CD4-positive, alpha-beta T cell treated with Interferon gamma for 1 hour (primary cell): ENCODE measurements at regions not wholly inside any gene's neighbourhood (a gene's known extent, or its start where the extent isn't known, plus 50 kb on each side); places are given as distances from the start of the nearest gene placed in this dataset.

Experiments
- DNase-seq: peaks from one replicate; pipeline ENCODE4 v3.0.0-alpha.2; 2020

GRCh38 chr4:123776267-123776666, 379.7 kb downstream of the SPRY1 start:
- DNase-seq: no peak

- no peak for DNase-seq
Observed at GRCh38 chr4:123777373-123777772, 380.8 kb downstream of the SPRY1 start.

DNA sequence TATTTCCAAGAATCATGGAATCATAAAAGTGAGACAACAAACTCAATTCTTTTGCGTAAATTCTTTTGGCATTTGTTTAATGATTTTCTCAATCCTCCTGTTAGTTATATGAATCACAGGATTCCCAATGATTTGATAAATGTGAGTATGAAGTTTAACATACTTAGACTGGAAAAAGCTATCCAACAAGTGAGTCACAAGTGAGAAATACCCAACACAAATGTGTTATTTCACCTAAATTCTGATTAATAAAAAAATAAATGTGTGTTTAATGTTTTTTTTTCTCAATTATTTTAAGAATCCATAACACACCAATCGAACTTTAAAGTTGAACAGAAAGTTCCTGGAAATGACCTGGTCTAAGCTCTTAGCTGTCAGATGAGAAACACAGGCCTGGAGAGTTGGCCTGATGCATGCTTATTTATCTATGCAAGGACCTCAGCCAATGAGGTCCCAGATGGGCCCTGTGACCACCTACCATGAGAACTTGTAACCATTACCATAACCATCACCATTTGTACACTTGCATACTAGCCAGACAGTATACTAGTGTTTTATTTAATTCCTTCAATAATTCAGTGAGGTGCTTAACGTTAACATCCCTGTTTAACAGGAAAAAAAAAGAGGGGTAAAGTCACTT, 386.7 kb downstream of the SPRY1 start:
- no peak for DNase-seq

GRCh38 chr4:123783921-123784320, 387.3 kb downstream of the SPRY1 start:
- no peak for DNase-seq

DNA sequence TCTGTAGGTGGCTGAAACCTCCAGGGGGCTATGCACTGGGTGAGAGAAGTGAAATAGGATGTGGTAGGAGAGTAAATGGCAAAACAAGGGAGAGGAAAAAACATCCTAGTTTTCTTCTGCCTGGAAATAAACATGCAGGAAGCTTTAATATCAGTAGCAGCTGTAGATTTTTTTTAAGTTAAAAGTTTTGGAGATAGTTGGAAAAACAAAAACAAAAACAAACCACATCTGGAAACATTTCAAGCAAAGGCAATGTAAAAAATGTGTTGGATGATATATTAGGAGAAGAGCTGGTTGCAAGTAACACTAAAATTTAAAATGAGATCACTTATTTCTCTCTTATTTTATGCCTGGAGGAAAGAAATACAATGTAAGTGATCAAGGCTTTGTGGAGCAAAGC, 388.0 kb downstream of the SPRY1 start:
- DNase-seq: no peak

DNA sequence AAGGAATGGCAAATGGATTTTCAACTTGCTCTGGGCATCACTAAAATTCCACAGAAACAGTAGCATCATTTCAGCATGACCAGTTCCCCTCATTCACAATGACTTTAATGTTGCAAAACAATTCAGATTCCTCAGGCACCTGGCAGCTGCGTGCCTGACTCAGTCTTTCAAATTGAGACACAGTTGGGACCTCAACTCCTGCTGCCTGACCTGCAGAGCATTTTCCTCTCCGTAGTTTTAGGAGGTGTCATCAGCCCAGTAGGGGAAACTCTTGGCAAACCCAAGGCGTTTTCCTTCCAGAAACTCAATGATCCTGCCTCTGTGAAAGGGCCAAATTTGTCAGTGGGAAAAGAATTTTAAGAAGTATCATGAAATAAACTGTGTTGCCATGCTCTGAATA, 388.9 kb downstream of the SPRY1 start:
- DNase-seq: no peak

DNA sequence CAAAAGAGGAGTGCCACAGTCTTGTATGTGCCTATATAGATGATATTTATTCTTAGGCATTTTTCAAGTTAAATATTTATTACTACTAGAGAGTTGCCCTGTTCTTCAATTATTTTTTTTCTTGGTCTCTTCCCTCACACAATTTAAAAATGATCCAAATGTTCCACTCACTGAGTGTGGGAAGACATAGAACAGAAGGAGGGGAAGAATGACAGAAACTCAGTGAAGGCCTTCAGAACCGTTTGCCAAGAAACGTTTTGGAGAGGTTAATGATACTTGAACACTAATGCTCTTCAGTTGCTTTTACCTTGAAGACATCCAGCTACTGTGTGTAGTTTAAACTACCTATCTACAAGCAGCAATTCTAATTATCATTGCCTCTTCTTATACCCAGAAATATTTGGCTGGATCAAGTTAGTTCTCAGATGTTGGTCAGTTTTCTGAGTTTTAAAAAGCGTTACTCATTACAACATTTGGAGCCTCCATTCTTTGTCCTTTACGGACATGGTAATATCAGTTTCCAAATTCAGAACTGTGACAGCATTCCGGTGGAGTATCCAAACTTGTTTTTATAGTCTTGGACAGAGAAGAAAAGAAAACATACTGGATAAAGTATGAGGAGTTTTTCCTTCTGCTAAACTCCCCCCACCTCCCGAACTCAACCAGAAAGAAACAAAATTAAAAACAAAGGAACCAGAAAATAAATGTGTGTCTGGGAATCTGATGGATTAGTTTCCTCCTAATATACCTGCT, 389.7 kb downstream of the SPRY1 start:
- DNase-seq: no peak

DNA sequence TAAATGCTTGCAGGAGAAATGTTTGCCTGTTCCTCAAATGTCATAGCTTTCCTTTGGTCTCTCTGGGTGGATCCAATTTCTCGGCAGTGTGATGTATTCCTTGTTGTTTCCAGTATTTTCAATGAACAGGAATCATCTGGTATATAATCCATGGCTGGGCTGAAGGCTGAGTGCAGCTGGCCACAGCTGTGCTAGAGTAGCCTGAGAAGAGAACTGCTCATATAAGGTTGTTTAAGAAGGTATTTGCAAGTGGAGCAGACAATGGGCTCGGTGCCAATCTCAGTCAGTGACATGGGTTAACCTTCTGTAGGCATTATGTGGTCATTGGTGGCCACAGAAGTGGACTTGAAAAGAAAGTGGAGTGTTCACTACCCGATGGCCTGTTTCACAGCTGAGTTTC, 390.3 kb downstream of the SPRY1 start:
- no peak for DNase-seq

DNA sequence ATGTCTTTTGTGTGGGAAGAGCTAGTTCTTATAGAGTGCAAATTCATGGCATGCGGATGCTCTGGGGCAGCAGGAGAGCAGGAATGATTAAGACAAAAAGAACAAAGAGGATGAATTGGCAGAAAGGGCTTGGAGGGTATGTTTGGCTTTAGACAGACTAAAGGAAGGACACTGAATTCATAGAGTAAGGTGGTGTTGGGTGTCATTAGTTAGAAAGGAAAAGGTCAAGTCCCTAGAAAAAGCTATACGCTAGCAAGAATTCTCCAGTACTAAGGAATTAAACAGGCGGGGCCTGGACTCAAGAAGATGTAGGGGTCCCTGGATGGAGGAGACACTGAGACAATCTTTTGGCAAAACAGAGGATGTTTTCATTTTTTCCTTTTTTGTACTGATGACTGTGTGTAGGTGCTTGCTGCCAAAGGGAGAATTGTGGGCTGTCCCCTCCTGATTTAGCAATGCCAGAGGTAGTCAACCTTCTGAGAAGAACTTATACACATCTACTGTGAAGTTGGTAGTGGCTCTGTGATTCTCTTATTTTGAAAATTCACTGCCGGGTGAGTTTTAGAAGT, 391.0 kb downstream of the SPRY1 start:
- no peak for DNase-seq

DNA sequence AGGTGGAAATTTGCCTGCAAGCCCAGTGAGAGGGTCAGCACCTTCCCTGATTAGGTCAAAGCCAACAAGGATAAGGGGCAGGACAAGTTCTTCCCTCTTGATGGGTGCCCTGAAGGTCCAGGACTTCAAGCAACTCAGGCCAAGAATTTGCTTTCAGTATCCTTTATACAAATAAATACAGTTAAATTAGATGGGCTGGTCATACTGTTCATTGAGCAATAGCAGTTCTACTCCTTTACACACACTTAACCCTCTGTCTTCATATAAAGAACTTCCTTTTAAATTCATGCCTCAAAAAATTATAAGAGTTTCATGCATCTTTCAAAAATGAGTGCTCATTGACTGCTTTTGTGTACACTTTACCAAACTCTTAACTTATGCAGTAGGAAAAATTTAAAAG, 392.0 kb downstream of the SPRY1 start:
- no peak for DNase-seq

- no peak for DNase-seq
Observed at GRCh38 chr4:123790681-123791080, 394.1 kb downstream of the SPRY1 start.

DNA sequence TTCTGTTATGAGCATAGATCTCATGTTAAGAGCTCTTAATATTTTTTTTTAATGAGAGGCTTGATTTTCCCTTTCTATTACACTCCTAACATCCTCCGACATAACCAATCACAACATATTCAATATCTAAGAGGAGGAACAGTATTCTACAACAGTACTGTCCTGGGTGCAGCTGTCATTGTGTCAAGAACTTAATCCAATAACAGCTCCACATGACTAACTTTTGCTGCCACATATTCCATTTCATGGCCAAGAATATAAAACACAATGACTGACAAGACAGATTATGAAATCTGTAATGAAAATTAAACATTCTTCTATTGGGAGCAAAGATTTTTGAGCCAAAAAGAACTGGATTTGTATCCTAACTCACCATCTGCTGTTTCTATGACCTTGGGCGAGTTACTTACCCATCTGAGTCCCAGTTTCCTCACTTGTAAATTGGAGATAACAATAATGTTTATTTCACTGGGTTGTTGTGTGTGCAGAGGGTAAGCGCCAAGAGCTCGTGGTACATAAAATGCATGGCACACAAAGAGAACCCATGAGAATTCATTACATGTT, 405.6 kb downstream of the SPRY1 start:
- DNase-seq: no peak

DNA sequence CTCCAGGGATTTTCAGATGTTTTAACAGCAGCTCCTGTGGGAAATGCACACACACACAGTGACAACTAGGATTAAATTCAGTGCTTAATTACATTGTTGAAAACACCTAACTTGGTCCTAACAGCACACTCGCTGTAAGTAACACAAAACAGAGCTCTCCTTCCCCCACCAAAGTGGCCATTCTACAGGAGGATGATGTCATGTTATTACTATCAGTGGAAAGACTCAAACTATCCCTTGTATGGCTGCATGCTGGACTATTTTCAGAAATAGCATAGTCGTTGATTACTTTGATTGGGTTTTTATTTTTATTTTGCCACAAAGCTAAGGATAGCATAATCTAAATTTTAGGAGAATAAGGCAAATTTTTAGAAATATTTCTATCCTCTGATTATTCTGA, 406.3 kb downstream of the SPRY1 start:
- no peak for DNase-seq

GRCh38 chr4:123804196-123804721, 407.7 kb downstream of the SPRY1 start:
- DNase-seq: no peak

DNA sequence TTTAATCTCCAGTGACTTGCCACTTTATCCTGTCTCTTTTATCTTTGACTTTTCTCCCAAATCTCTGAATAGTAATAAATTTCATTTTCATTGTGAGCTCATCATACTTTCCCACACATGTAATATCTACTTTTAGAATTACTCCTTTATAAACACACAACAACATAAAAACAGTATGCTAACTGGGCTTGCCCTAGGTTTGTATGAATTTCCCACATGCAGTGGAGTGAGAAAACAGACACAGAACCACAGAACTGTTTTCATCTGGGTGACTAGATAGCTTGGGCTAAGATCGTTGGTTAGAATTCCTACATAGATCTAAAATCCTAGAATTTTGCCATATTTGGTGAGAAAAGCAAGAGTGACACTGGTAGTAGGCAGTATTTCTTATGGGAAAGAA, 409.5 kb downstream of the SPRY1 start:
- no peak for DNase-seq

DNA sequence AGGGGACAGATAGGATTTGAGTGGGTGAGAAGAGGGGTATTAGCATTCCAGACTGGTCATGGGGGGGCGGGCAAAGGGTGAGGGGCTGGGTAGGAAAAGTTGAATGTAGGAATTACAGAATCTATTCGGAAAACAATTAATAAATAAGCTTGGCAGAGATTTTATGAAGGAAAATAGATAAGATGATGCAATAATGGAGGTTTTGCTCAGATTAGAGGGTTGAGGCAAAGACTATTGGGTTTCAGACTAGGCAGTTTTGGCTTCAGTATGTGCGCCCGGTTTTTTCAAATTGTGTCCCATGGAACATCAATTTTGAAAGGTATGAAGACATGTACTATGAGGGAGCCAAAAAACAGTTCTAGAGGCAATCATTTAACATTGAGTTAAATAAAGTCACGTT, 410.6 kb downstream of the SPRY1 start:
- no peak for DNase-seq

DNA sequence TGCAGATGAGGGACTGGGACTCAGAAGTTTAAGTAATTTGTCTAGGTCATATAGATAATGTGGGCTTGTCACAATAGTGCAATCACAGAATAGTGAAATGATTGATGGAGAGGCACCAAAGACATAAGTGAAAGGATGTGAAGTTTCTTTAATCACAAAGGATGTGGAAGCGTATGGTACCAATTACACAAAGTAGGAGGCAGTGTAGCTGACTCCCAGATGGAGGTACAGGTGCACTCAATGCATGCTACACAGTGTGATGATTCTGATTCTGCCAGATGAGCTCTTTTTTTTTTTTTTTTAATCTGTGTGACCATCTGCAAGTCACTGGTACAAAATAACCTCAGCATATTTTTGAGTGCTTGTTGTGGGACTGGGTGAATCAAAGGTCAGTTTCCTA, 411.3 kb downstream of the SPRY1 start:
- DNase-seq: no peak

GRCh38 chr4:123809864-123810263, 413.3 kb downstream of the SPRY1 start:
- DNase-seq: no peak

GRCh38 chr4:123812066-123812390, 415.4 kb downstream of the SPRY1 start:
- no peak for DNase-seq

DNA sequence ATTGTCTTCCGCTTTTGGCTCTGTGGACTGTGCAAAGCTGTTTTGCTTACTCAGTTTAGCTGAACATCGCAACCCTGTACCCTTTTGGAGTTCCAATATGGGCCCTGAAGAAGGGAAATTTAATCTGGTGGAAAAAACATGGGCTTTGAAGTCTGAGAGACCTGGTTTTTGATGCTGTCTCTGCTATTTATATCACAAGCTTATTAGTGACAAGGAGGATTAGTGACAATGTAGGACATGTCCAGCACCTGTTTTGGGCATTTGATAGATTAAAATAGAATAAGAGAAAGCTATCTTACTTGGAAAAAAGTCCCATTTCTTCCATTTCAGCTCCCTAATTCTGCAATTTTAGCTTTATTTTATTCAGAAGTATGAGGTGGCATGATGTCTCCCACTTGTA, 417.3 kb downstream of the SPRY1 start:
- DNase-seq: no peak

GRCh38 chr4:123816462-123816861, 419.9 kb downstream of the SPRY1 start:
- DNase-seq: no peak

DNA sequence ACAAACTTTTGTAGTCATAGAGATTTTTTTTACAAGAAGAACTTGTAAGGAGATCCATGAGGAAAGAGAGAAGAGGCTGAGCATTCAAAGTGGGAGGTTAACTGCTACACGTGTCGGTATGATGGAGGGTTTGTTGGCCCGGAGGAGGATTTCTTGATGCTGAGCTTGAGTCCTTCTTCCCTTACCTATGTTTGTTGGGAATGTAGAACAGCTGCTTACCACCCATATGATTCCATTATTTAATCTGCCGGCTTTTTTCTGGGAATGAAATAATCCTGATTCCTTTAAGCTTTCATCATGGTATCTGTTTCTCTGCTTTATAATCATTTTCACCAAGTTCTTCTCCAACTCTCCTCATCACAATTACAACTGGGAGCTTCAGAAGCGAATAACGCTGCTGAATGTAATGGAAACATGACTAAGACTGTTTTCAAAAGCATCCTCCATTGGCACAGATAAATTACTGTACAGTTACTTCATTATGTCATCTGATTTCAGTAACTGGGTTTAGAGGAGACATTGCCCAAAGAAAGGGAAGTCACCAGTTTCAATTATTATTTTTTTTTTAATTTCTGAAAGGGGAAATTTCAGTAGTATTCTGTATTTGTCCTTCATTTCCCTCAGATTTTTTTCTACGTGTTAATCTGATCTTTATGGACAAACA, 420.6 kb downstream of the SPRY1 start:
- DNase-seq: no peak

DNA sequence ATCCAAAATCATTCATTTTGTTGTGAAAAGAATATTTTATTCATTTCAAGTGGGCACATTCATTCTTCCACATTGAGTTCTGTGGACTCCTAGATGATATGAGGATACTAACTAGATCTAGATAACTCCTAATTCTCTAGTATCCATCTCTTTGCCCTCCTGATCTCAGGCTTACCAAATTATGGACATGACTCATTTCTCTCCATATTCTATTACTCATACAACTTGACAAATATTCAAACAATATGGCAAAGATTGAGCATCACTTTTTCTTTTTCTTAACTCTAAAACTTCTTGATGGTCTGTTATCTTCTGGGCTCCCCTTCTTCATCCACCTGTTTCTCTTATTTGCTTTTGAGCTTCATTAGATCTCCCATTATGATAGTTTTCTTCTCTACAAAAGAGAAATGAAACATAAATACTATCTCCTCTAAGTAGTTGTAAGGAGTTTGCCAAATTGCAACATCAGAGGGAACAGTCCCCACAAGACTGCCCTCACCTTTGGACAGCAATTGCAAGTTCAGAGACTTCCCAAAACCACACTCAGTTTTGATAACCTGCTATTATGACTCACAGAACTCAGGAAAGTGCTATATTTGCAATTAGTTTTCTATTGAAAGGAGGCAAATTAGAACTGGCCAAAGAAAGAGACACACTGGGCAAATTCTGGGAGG, 422.9 kb downstream of the SPRY1 start:
- no peak for DNase-seq
